ENCODE measurements at regions not wholly inside any gene's neighbourhood (a gene's known extent, or its start where the extent isn't known, plus 50 kb on each side); places are given as distances from the start of the nearest gene placed in this dataset.
"Not testable (repeated sequence)": the region's sequence is repeated elsewhere in the genome, so short reads cannot be mapped to it uniquely, and the experiment has no call there.

GRCh38 chr2:21811541-21811940 is 687.8 kb downstream of the TDRD15 start:
- DNase-seq = no peak

DNA sequence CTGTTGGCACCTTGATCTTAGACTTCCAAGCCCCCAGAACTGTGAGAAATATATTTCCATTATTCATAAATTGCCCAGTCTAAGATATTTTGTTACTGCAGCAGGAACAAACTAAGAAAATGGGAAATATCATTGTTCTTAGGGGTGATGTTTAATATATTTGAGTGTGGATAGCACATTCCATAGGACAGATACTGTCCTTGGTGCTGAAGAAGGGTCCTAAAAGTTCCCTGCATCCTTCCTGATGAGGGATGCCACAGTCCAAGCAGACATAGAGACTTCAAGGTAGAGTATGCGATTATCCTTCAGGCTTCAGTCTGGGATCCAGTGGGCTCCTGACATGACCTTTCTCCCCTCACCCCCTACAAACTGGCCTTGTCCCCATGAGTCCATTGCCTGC is 689.0 kb downstream of the TDRD15 start:
- DNase-seq = no peak

GRCh38 chr2:21814588-21815149 is 690.9 kb downstream of the TDRD15 start:
- DNase-seq = no peak

- no peak for DNase-seq
Measured at GRCh38 chr2:21818212-21818795, 694.5 kb downstream of the TDRD15 start.

- DNase-seq = no peak
Measured at GRCh38 chr2:21819454-21819853, 695.7 kb downstream of the TDRD15 start.

- no peak for DNase-seq
Measured at GRCh38 chr2:21820271-21820670, 696.5 kb downstream of the TDRD15 start.

GRCh38 chr2:21821672-21822227 is 698.0 kb downstream of the TDRD15 start:
- DNase-seq = no peak

DNA sequence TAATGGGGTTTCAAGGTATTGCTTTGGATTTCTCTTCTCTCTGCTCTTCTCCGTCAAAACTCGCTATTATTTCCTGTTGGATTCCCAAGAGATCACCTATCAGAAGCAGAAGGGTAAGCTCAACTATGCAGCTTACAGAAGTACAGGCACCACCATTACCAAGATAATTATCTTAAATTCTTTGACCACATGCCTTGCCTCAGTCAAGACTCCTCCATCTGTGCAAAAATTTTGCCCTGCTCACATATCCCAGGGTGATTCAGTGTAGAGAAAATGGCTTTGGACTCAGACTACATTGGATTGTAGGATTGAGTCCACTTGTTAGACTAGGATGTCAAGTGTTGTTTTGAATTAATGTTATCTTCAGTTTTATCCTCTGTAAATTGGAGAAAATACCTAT is 698.7 kb downstream of the TDRD15 start:
- no peak for DNase-seq

- DNase-seq = no peak
Measured at GRCh38 chr2:21833767-21834166, 710.0 kb downstream of the TDRD15 start.

- no peak for DNase-seq
Measured at GRCh38 chr2:21836261-21836660, 712.5 kb downstream of the TDRD15 start.

GRCh38 chr2:21836719-21837118 is 713.0 kb downstream of the TDRD15 start:
- DNase-seq = no peak

DNA sequence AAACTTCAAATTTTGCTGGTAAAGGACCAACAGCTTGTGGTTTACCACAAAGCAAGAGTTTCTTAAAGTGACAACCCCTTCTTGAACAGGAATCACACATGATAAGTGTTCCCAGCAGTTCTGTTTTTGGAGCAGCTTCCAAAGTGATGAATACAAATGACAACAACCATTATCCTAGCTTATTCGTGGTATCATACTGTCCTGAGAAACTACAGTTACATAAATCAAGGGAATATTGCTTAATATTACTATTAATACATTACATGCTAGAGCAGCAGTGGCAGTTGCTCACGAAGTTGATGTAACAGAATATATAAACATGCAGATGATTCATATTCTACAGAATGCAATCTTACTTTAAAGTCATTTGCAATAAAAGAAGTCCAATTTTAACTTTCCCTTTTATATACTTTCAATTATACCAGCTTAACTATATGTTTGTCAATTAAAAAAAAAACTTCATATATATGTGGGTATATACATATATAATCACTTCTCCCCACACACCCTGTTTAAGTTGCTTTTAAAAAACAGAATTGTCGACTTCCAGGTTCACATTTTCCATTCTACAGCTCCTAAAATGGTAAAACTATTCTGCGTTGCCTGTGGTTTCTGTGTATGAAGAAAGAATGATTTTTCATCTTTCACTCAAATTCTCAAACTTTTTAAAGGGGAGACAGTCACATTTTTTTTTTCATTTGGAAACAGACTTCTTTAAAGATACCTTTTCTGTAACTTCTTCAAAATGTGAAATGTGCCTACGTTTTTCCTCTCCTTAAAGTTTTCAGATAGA is 713.6 kb downstream of the TDRD15 start:
- no peak for DNase-seq

GRCh38 chr2:21841341-21841740 is 717.6 kb downstream of the TDRD15 start:
- no peak for DNase-seq

- not testable (repeated sequence) for DNase-seq
Measured at GRCh38 chr2:21850367-21850766, 726.6 kb downstream of the TDRD15 start.

- no peak for DNase-seq
Measured at GRCh38 chr2:21854938-21855337, 731.2 kb downstream of the TDRD15 start.

DNA sequence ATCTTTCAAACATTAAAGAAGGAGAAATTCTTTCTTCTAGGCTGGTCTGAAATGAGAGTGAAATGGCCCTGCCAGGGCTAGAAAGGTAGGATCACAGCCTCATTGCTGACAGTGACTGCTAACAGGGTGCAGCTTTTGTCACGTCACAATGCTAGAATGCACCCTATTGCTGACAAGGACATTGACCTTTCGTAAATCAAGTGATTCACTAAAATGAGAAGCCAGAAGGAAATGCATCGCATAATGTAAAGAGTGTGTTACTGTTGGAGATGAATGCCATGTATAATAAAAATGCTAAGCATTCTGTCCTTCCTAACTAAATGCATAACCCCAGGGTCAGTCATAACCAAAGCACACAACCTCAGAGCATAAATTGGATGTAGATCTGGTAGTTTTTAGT is 732.9 kb downstream of the TDRD15 start:
- no peak for DNase-seq

GRCh38 chr2:21860907-21861306 is 737.1 kb downstream of the TDRD15 start:
- no peak for DNase-seq

DNA sequence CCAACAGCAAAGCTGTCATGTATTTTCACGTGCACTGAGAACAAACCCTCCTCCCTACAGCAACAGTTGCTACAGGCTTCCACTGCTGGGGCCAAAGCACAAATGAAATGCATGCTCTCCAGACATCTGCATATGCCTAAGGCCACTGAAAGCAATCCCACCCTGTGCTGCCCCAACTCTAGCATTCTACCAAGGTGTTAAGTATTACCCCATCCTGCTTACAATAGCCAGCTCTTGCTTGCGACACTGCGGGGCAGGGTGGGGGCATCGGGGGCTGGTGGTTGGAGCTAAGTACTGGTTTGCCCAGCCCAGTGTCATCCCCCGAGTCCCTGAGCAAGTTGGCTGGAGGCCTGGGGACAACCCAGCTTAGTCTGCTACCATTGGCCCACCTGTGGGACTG is 742.5 kb downstream of the TDRD15 start:
- DNase-seq = no peak

GRCh38 chr2:21887881-21888280 is 764.1 kb downstream of the TDRD15 start:
- no peak for DNase-seq

DNA sequence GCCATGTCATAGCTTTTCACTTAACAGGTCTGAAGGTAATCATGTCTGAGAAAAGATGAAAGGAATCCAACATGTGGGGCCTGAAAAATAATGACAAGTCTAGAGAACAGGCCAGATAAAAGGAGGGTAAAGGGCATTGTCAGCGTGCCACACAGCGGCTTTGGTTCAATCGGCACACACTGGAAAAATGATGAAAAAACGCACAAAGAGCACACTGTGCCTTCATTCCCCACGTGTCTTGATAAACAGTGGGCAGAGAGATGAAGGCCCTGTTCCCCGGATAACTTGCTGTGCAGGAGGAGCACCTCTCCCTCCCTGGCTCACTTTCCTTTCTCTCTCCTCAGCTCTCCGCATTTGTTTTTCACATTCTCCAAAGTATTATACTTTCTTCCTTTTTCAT is 766.3 kb downstream of the TDRD15 start:
- DNase-seq = no peak

- no peak for DNase-seq
Measured at GRCh38 chr2:21890716-21891115, 766.9 kb downstream of the TDRD15 start.

GRCh38 chr2:21891191-21891590 is 767.4 kb downstream of the TDRD15 start:
- no peak for DNase-seq

GRCh38 chr2:21892140-21892539 is 768.4 kb downstream of the TDRD15 start:
- no peak for DNase-seq

DNA sequence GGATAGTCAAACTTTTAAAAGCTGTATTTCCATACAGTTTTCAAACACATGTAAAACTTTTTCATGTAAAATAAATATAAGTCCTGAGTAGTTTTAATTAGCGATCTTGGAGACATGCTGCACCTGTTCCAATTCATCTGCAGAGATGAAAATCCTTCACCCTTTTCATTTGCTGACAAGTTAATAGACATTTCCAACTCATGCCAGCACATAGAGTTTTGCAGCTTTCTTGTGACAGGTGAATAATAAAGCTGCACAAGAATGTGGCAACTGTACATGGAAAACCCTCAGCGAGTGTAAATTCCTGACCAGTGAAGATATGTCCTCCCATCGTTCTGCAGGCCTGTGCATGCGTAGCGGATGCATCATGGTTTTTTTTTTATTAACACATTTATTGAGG is 771.4 kb downstream of the TDRD15 start:
- no peak for DNase-seq

Measured in NCI-H446 treated with DMSO at 0.1 percent for 48 hours (cell line).